OCI-LY1 (cell line): ENCODE measurements at regions not wholly inside any gene's neighbourhood (a gene's known extent, or its start where the extent isn't known, plus 50 kb on each side); places are given as distances from the start of the nearest gene placed in this dataset.

Experiments
- H2AFZ ChIP-seq: fragments of 200-600 bp; sonication (generic), shearing (Covaris generic); 2 replicates; pipeline ENCODE4 v1.6.0; 2014; ENCODE audit warnings: antibody characterized with exemption, mild to moderate bottlenecking, low read length
- H3F3A ChIP-seq: fragments of 200-600 bp; sonication (generic), shearing (Covaris generic); 2 replicates; pipeline ENCODE4 v1.6.0; 2014; ENCODE audit warnings: mild to moderate bottlenecking, antibody characterized with exemption, low read length, moderate library complexity; ENCODE audit not compliant: insufficient read depth
- H3K27ac ChIP-seq: fragments of 200-600 bp; sonication (generic); 2 replicates; pipeline ENCODE4 v1.5.1; 2014; ENCODE audit warnings: low read length, mixed run types, mild to moderate bottlenecking, low read depth; ENCODE audit not compliant: poor library complexity, severe bottlenecking
- H3K27me3 ChIP-seq: fragments of 200-600 bp; sonication (generic); 2 replicates; pipeline ENCODE4 v1.6.0; 2014; ENCODE audit warnings: antibody characterized with exemption, mild to moderate bottlenecking, low read length, moderate library complexity; ENCODE audit not compliant: insufficient read depth
- H3K36me3 ChIP-seq: fragments of 200-600 bp; sonication (generic); 2 replicates; pipeline ENCODE4 v1.6.1; 2014; ENCODE audit warnings: mild to moderate bottlenecking, antibody characterized with exemption, low read length, moderate library complexity, mixed read lengths; ENCODE audit not compliant: insufficient read depth
- H3K4me1 ChIP-seq: fragments of 200-600 bp; sonication (generic); 2 replicates; pipeline ENCODE4 v1.5.1; 2014; ENCODE audit warnings: mild to moderate bottlenecking, low read length, moderate library complexity; ENCODE audit not compliant: insufficient read depth, severe bottlenecking
- H3K4me2 ChIP-seq: fragments of 200-600 bp; sonication (generic), shearing (Covaris generic); 2 replicates; pipeline ENCODE4 v1.6.1; 2014; ENCODE audit warnings: low read length
- H3K4me3 ChIP-seq: fragments of 200-600 bp; sonication (generic); 2 replicates; pipeline ENCODE4 v1.5.1; 2014; ENCODE audit warnings: low read length, low read depth, mild to moderate bottlenecking, mixed read lengths; ENCODE audit not compliant: poor library complexity, severe bottlenecking
- H3K79me2 ChIP-seq: fragments of 200-600 bp; shearing (Covaris generic); 2 replicates; pipeline ENCODE4 v1.6.1; 2016; ENCODE audit warnings: mixed run types, low read length, mixed read lengths; ENCODE audit not compliant: insufficient read depth
- H3K9ac ChIP-seq: fragments of 200-600 bp; sonication (generic), shearing (Covaris generic); 2 replicates; pipeline ENCODE4 v1.6.1; 2014; ENCODE audit warnings: mild to moderate bottlenecking, low read length, mixed read lengths
- H3K9me2 ChIP-seq: fragments of 200-600 bp; sonication (generic), shearing (Covaris generic); 2 replicates; pipeline ENCODE4 v1.6.1; 2014; ENCODE audit warnings: low read depth, mild to moderate bottlenecking, low read length, mixed read lengths
- H3K9me3 ChIP-seq: fragments of 200-600 bp; shearing (Covaris generic); 2 replicates; pipeline ENCODE4 v1.6.1; 2014; ENCODE audit warnings: low read length, mixed read lengths
- H4K20me1 ChIP-seq: fragments of 200-600 bp; sonication (generic), shearing (Covaris generic); 2 replicates; pipeline ENCODE4 v1.6.0; 2016; ENCODE audit warnings: mild to moderate bottlenecking, low read length; ENCODE audit not compliant: insufficient read depth
- CTCF ChIP-seq: fragments of 200-600 bp; sonication (generic), shearing (Covaris generic); IDR thresholded peaks from 2 replicates; pipeline ENCODE4 v1.5.1; 2017; ENCODE audit warnings: mild to moderate bottlenecking, antibody characterized with exemption, low read length, moderate library complexity, mixed read lengths
- EZH2 ChIP-seq: fragments of 200-600 bp; sonication (generic), shearing (Covaris generic); IDR thresholded peaks from 2 replicates; pipeline ENCODE4 v1.8.0; 2017; ENCODE audit warnings: borderline replicate concordance, mixed run types, mild to moderate bottlenecking, antibody characterized with exemption, low read length, moderate library complexity, mixed read lengths

- H3K9ac ChIP-seq: no peak overlapping the region
- H3K36me3 ChIP-seq: no peaks in the 10 kb centered on the region
- no peaks in the 10 kb centered on the region for H3K9me2 ChIP-seq
- H3K27ac ChIP-seq: no peak overlapping the region
- H3K9me3 ChIP-seq: no peaks in the 10 kb centered on the region
- no peak overlapping the region for H2AFZ ChIP-seq
- H3K4me3 ChIP-seq: no peak overlapping the region
- no peak overlapping the region for H3K4me2 ChIP-seq
- no peaks in the 10 kb centered on the region; the same call in 1 of the 2 replicates for H3K27me3 ChIP-seq
- H3F3A ChIP-seq: no peaks in the 10 kb centered on the region
- no peaks in the 10 kb centered on the region for H4K20me1 ChIP-seq
- no peaks in the 10 kb centered on the region for H3K4me1 ChIP-seq
- no peaks in the 10 kb centered on the region for H3K79me2 ChIP-seq
- TF ChIP-seq CTCF (no peak), EZH2 (no peak)
These were observed 191.0 kb downstream of the SATB1 start for GRCh38 chr3:18233987-18234716.

GRCh38 chr3:18232317-18232716, 192.8 kb downstream of the SATB1 start:
- Histone ChIP-seq H3K4me3 (no peak overlapping the region), H3K9me3 (no peaks in the 10 kb centered on the region), H3K4me1 (no peaks in the 10 kb centered on the region), H3K27me3 (no peaks in the 10 kb centered on the region; the same call in 1 of the 2 replicates), H3F3A (no peaks in the 10 kb centered on the region), H3K9me2 (no peaks in the 10 kb centered on the region), H2AFZ (no peak overlapping the region), H4K20me1 (no peaks in the 10 kb centered on the region), H3K9ac (no peak overlapping the region), H3K79me2 (no peaks in the 10 kb centered on the region), H3K4me2 (no peak overlapping the region), H3K27ac (no peak overlapping the region), H3K36me3 (no peaks in the 10 kb centered on the region)
- TF ChIP-seq CTCF (no peak), EZH2 (no peak)

GRCh38 chr3:18228060-18228459, 197.1 kb downstream of the SATB1 start:
- no peak overlapping the region for H3K4me3 ChIP-seq
- no peaks in the 10 kb centered on the region for H3K79me2 ChIP-seq
- no peak overlapping the region for H3K4me2 ChIP-seq
- H3K9me3 ChIP-seq: no peaks in the 10 kb centered on the region
- H3K36me3 ChIP-seq: no peaks in the 10 kb centered on the region
- TF ChIP-seq EZH2: no peak
- TF ChIP-seq CTCF: no peak
- H3F3A ChIP-seq: no peaks in the 10 kb centered on the region
- no peaks in the 10 kb centered on the region for H4K20me1 ChIP-seq
- no peaks in the 10 kb centered on the region for H3K27me3 ChIP-seq
- H3K27ac ChIP-seq: no peak overlapping the region
- peaks cover 25% of the 10 kb centered on the region for H3K4me1 ChIP-seq
- H3K9me2 ChIP-seq: no peaks in the 10 kb centered on the region
- H2AFZ ChIP-seq: no peak overlapping the region
- H3K9ac ChIP-seq: no peak overlapping the region
